HL-60 (cell line): ENCODE measurements at regions not wholly inside any gene's neighbourhood (a gene's known extent, or its start where the extent isn't known, plus 50 kb on each side); places are given as distances from the start of the nearest gene placed in this dataset.
A peak's percentile ranks its signal among the peaks of the same experiment; 100 is the strongest.
"Not testable (repeated sequence)": the region's sequence is repeated elsewhere in the genome, so short reads cannot be mapped to it uniquely, and the experiment has no call there.

ENCODE experiments used
- DNase-seq, 2 experiments: peaks; one replicate each; pipeline ENCODE4 v3.0.0-alpha.2; 2010 to 2020; ENCODE audit warnings: low read depth in 1 of 2, low spot score in 1 of 2
- H3K27ac ChIP-seq: fragments of 250-450 bp; sonication (Bioruptor Pico); replicated peaks from 2 replicates; pipeline ENCODE4 v1.5.1; 2020; ENCODE audit warnings: mild to moderate bottlenecking, moderate library complexity
- H3K27me3 ChIP-seq: fragments of 250-450 bp; sonication (Bioruptor Pico); 2 replicates; pipeline ENCODE4 v1.5.1; 2021; ENCODE audit warnings: mild to moderate bottlenecking, moderate library complexity; ENCODE audit not compliant: insufficient read depth, poor library complexity, severe bottlenecking
- H3K4me3 ChIP-seq: replicated peaks from 2 replicates; pipeline ENCODE4 v1.5.1; 2011; ENCODE audit warnings: mild to moderate bottlenecking, control low read depth, low read length; ENCODE audit not compliant: insufficient read depth
- CTCF ChIP-seq: IDR thresholded peaks from one replicate; pipeline ENCODE4 v1.5.1; 2011; ENCODE audit warnings: low read length, control low read depth, inconsistent platforms; ENCODE audit not compliant: insufficient read depth
- GABPA ChIP-seq: IDR thresholded peaks from 2 replicates; pipeline ENCODE4 v1.6.1; 2012; ENCODE audit warnings: low read depth
- POLR2AphosphoS5 ChIP-seq: IDR thresholded peaks from 2 replicates; pipeline ENCODE4 v1.6.1; 2012; ENCODE audit warnings: low read depth
- REST ChIP-seq: IDR thresholded peaks from 2 replicates; pipeline ENCODE4 v1.6.1; 2012; ENCODE audit warnings: low read depth; ENCODE audit not compliant: insufficient replicate concordance
- SPI1 ChIP-seq: IDR thresholded peaks from 2 replicates; pipeline ENCODE4 v1.6.1; 2012; ENCODE audit warnings: low read depth, mild to moderate bottlenecking, borderline replicate concordance

GRCh38 chr16:17038415-17038814, 432.3 kb downstream of the XYLT1 start:
- TF ChIP-seq GABPA: no peak
- TF ChIP-seq REST: peak; percentile 85
- H3K27ac ChIP-seq: no peak overlapping the region
- H3K4me3 ChIP-seq: no peak overlapping the region
- no peaks in the 10 kb centered on the region for H3K27me3 ChIP-seq
- no peak for DNase-seq

GRCh38 chr16:17049109-17049508, 421.7 kb downstream of the XYLT1 start:
- not testable (repeated sequence) for H3K27me3 ChIP-seq, H3K4me3 ChIP-seq, H3K27ac ChIP-seq, DNase-seq

GRCh38 chr16:17050468-17050867, 420.3 kb downstream of the XYLT1 start:
- Histone ChIP-seq H3K27me3 (no peaks in the 10 kb centered on the region), H3K27ac (no peak overlapping the region), H3K4me3 (no peak overlapping the region)
- TF ChIP-seq REST (no peak), SPI1 (no peak), POLR2AphosphoS5 (no peak), CTCF (no peak), GABPA (no peak)
- DNase-seq: no peak
